HEK293T (cell line): ENCODE measurements at regions not wholly inside any gene's neighbourhood (a gene's known extent, or its start where the extent isn't known, plus 50 kb on each side); places are given as distances from the start of the nearest gene placed in this dataset.

Experiments used
- CTCF ChIA-PET: fragments of 350-600 bp; formaldehyde crosslinking; extraction: SDS; loops from one replicate; lab custom pipeline; 2021; ENCODE audit warnings: antibody characterized with exemption, inconsistent platforms; lab: Yijun Ruan, JAX
- POLR2A ChIA-PET: fragments of 350-600 bp; formaldehyde crosslinking; extraction: SDS; loops from one replicate; lab custom pipeline; 2020; ENCODE audit warnings: antibody characterized with exemption, inconsistent platforms; lab: Yijun Ruan, JAX
- DNase-seq: peaks from one replicate; pipeline ENCODE4 v3.0.0; 2012; ENCODE audit warnings: mixed read lengths; ENCODE audit errors: extremely low spot score
- ARNT ChIP-seq: fragments of 450-650 bp; IDR thresholded peaks from 2 replicates; pipeline ENCODE4 v1.6.1; 2017; ENCODE audit warnings: mild to moderate bottlenecking
- BHLHE40 ChIP-seq: fragments of 450-650 bp; IDR thresholded peaks from 2 replicates; pipeline ENCODE4 v1.6.1; 2016; ENCODE audit warnings: mild to moderate bottlenecking, moderate library complexity, borderline replicate concordance
- CTBP1 ChIP-seq: fragments of 450-650 bp; IDR thresholded peaks from 2 replicates; pipeline ENCODE4 v1.6.1; 2016; ENCODE audit warnings: borderline replicate concordance
- ELF4 ChIP-seq: fragments of 450-650 bp; IDR thresholded peaks from 2 replicates; pipeline ENCODE4 v1.6.1; 2017; ENCODE audit warnings: antibody characterized with exemption
- FOXA1 ChIP-seq: fragments of 450-650 bp; IDR thresholded peaks from 2 replicates; pipeline ENCODE4 v1.6.1; 2016; ENCODE audit warnings: mild to moderate bottlenecking
- FOXK2 ChIP-seq: fragments of 450-650 bp; IDR thresholded peaks from 2 replicates; pipeline ENCODE4 v1.6.1; 2016; ENCODE audit warnings: mild to moderate bottlenecking
- FOXM1 ChIP-seq: fragments of 450-650 bp; IDR thresholded peaks from 2 replicates; pipeline ENCODE4 v1.6.1; 2017; ENCODE audit warnings: mild to moderate bottlenecking, borderline replicate concordance
- HDGF ChIP-seq: fragments of 450-650 bp; IDR thresholded peaks from 2 replicates; pipeline ENCODE4 v1.6.1; 2017; ENCODE audit warnings: antibody characterized with exemption, borderline replicate concordance
- L3MBTL2 ChIP-seq: fragments of 450-650 bp; conservative IDR thresholded peaks from 2 replicates; pipeline ENCODE4 v1.6.1; 2016; ENCODE audit warnings: mild to moderate bottlenecking
- LEF1 ChIP-seq: fragments of 450-650 bp; IDR thresholded peaks from 2 replicates; pipeline ENCODE4 v1.6.1; 2017; ENCODE audit warnings: mild to moderate bottlenecking, borderline replicate concordance
- NFRKB ChIP-seq: fragments of 450-650 bp; IDR thresholded peaks from 2 replicates; pipeline ENCODE4 v1.6.1; 2016; ENCODE audit warnings: mild to moderate bottlenecking, moderate library complexity
- PKNOX1 ChIP-seq: fragments of 450-650 bp; IDR thresholded peaks from 2 replicates; pipeline ENCODE4 v1.6.1; 2016
- SP1 ChIP-seq: fragments of 450-650 bp; IDR thresholded peaks from 2 replicates; pipeline ENCODE4 v1.6.1; 2017
- SUZ12 ChIP-seq: fragments of 450-650 bp; IDR thresholded peaks from 2 replicates; pipeline ENCODE4 v1.6.1; 2016; ENCODE audit warnings: mild to moderate bottlenecking
- TARDBP ChIP-seq: fragments of 450-650 bp; IDR thresholded peaks from 2 replicates; pipeline ENCODE4 v1.6.1; 2016
- ZNF384 ChIP-seq: fragments of 450-650 bp; IDR thresholded peaks from 2 replicates; pipeline ENCODE4 v1.6.1; 2016

GRCh38 chr4:114226968-114227760, 247.7 kb upstream of the ARSJ start:
- ChIA-PET POLR2A (no interaction called here), CTCF (no interaction called here)
- TF ChIP-seq SP1 = no peak
- TF ChIP-seq NFRKB = no peak
- no peak for TF ChIP-seq CTBP1
- TF ChIP-seq SUZ12 = no peak
- no peak for TF ChIP-seq BHLHE40
- no peak for TF ChIP-seq ZNF384
- TF ChIP-seq FOXM1 = no peak
- no peak for TF ChIP-seq ARNT
- no peak for TF ChIP-seq ELF4
- TF ChIP-seq LEF1 = no peak
- TF ChIP-seq TARDBP = no peak
- TF ChIP-seq FOXA1 = no peak
- no peak for TF ChIP-seq L3MBTL2
- no peak for TF ChIP-seq HDGF
- no peak for TF ChIP-seq FOXK2
- no peak for TF ChIP-seq PKNOX1
- DNase-seq = no peak

GRCh38 chr4:114229706-114230105, 250.3 kb upstream of the ARSJ start:
- no peak for TF ChIP-seq TARDBP
- TF ChIP-seq LEF1 = no peak
- no peak for TF ChIP-seq NFRKB
- DNase-seq = no peak
- CTCF ChIA-PET = no interaction called here
- POLR2A ChIA-PET = no interaction called here

DNA sequence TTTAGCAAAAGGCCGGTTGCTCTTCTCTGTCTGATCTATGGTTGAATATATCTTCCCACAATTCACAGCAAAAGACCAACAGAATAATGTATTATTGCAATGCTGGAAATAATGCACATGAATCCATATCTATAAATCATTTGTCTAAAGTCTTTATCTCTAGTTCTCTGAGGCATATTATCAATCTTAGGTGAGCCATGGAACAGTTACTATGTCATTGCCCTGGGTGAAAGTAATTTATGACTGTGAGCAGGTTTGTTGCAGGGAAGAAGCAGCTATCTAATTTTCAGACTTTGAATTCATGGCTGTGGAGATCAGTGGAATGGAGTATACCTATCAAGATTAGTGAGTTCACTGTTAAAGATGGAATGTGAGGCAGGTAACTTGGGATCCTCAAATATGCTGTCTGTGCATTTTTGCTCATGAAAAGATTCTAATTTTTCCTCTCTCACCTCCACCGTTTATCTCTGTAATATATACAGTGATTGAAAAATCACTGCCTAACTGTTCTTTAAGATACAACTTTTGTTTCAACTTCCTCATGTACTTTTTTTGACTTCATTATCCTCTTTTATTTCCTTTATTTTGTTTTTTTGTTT, 256.8 kb upstream of the ARSJ start:
- DNase-seq = no peak
- ChIA-PET CTCF (no interaction called here), POLR2A (no interaction called here)
- TF ChIP-seq LEF1 = no peak

DNA sequence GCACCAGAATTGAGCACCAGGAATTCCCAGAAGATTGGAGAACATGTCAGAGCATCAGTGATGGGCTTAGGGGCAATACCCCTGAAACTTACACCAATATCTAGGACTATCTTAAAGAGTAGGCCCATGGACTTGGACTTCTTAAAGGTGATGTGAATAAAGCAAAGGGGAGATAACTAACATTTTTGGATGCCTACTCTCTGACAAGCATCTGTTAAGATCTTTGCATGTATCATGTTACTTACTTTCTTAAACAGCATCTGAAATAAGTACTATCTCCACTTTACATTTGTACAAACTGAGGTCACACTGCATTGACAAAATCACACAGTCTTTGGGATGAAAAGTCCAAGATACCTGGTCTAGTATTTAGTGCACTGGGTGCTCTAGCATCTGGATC, 258.6 kb upstream of the ARSJ start:
- no peak for DNase-seq
- no peak for TF ChIP-seq BHLHE40
- no peak for TF ChIP-seq TARDBP
- no peak for TF ChIP-seq FOXK2
- no peak for TF ChIP-seq FOXM1
- TF ChIP-seq SUZ12 = no peak
- TF ChIP-seq FOXA1 = no peak
- TF ChIP-seq ZNF384 = no peak
- no peak for TF ChIP-seq SP1
- TF ChIP-seq ELF4 = no peak
- no peak for TF ChIP-seq LEF1
- ChIA-PET POLR2A (no interaction called here), CTCF (no interaction called here)

- TF ChIP-seq BHLHE40 (no peak), L3MBTL2 (no peak), FOXM1 (no peak), ARNT (no peak)
- CTCF ChIA-PET = no interaction called here
- DNase-seq = no peak
- POLR2A ChIA-PET = no interaction called here
These were observed 270.1 kb upstream of the ARSJ start for GRCh38 chr4:114249561-114249960.

DNA sequence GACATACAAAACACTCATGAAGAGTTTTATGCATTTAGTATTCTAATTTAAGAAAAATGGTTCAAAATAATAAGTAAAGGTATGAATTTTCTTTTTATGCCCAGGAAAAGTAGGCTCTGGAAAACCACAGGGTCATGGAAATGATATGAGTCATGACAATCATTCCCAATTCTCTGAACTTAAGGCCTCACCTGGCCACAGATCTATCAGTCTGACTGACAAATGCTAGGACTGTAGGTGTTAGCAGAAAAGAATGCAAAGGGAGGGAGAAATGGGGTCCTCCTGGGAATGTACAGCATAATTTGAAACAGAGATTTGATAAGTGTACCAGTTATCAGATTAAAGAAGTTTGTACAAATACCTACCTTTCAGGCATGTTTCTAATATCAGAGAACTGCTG, 270.5 kb upstream of the ARSJ start:
- TF ChIP-seq SUZ12 = no peak
- TF ChIP-seq ZNF384 = no peak
- TF ChIP-seq LEF1 = no peak
- no peak for TF ChIP-seq NFRKB
- no peak for TF ChIP-seq BHLHE40
- TF ChIP-seq CTBP1 = no peak
- TF ChIP-seq ARNT = no peak
- no peak for TF ChIP-seq FOXK2
- no peak for TF ChIP-seq TARDBP
- no peak for TF ChIP-seq PKNOX1
- no peak for TF ChIP-seq SP1
- TF ChIP-seq ELF4 = no peak
- no peak for TF ChIP-seq HDGF
- TF ChIP-seq FOXA1 = no peak
- no peak for TF ChIP-seq L3MBTL2
- no peak for TF ChIP-seq FOXM1
- CTCF ChIA-PET = no interaction called here
- POLR2A ChIA-PET = no interaction called here
- no peak for DNase-seq

DNA sequence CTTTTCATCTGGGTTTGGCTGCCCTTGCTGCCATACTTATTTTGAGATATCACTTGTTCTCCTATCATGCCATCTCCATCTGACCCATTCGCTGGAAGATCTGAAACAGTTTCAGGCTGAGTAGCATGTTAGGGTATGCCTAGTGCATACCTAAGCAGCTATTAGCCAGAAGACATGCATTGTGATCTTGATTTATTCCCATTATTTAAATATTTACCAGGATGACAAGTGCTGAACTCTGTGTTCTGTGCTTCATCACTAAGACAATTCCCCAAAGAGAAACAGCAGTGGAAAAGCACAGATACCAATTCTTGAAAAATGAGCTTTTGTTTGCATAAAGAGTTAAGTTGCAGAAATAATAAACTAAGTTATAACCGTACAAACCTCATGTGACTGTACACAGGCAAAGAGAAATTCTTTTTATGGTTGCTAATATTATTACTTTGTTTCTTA, 271.0 kb upstream of the ARSJ start:
- ChIA-PET POLR2A (no interaction called here), CTCF (no interaction called here)
- no peak for DNase-seq
- TF ChIP-seq FOXM1 = no peak
- no peak for TF ChIP-seq TARDBP
